K562 (cell line): ENCODE measurements at regions not wholly inside any gene's neighbourhood (a gene's known extent, or its start where the extent isn't known, plus 50 kb on each side); places are given as distances from the start of the nearest gene placed in this dataset.

ENCODE experiments used
- ESRRB ChIP-seq: fragments of 250-450 bp; sonication (Bioruptor Pico); IDR thresholded peaks from 2 replicates; pipeline ENCODE4 v1.5.0; 2020; ENCODE audit warnings: mild to moderate bottlenecking, moderate library complexity, borderline replicate concordance
- ETV5 ChIP-seq: sonication (generic); formaldehyde crosslinking; IDR thresholded peaks from 2 replicates; pipeline ENCODE4 v1.4.0; 2020; ENCODE audit warnings: low read depth, mild to moderate bottlenecking, missing genetic modification reagents
- ILF3 ChIP-seq: fragments of 450-650 bp; IDR thresholded peaks from 2 replicates; pipeline ENCODE4 v1.6.1; 2018; ENCODE audit warnings: antibody characterized with exemption, mild to moderate bottlenecking, moderate library complexity, borderline replicate concordance
- MGA ChIP-seq: fragments of 450-650 bp; IDR thresholded peaks from 2 replicates; pipeline ENCODE4 v1.6.1; 2016; ENCODE audit warnings: mild to moderate bottlenecking, moderate library complexity
- ZNF561 ChIP-seq: fragments of 450-650 bp; formaldehyde crosslinking; conservative IDR thresholded peaks from 2 replicates; pipeline ENCODE4 v1.4.0; 2020; ENCODE audit warnings: mild to moderate bottlenecking, moderate library complexity
- TF ChIP-seq, protein P1 (sequence below): IDR thresholded peaks from 2 replicates; pipeline ENCODE4 v1.6.1; 2014; ENCODE audit warnings: antibody characterized with exemption

- TF ChIP-seq MGA (no peak), ILF3 (no peak), ZNF561 (CRISPR knock-in tag) (no peak), ESRRB (CRISPR knock-in tag) (no peak), ETV5 (CRISPR knock-in tag) (no peak)
- TF ChIP-seq, protein P1, sequence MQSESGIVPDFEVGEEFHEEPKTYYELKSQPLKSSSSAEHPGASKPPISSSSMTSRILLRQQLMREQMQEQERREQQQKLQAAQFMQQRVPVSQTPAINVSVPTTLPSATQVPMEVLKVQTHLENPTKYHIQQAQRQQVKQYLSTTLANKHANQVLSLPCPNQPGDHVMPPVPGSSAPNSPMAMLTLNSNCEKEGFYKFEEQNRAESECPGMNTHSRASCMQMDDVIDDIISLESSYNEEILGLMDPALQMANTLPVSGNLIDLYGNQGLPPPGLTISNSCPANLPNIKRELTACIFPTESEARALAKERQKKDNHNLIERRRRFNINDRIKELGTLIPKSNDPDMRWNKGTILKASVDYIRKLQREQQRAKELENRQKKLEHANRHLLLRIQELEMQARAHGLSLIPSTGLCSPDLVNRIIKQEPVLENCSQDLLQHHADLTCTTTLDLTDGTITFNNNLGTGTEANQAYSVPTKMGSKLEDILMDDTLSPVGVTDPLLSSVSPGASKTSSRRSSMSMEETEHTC, result no peak
- TF ChIP-seq, all 486 proteins: peak for 0
Observed at GRCh38 chr4:14596437-14596836, 405.8 kb upstream of the CPEB2 start (continued).
